Tibial nerve (tissue), 3 donors: ENCODE measurements at regions not wholly inside any gene's neighbourhood (a gene's known extent, or its start where the extent isn't known, plus 50 kb on each side); places are given as distances from the start of the nearest gene placed in this dataset.

Experiments used
- CTCF ChIP-seq, 5 experiments: fragments of 200-600 bp in 3 of 5; fragments of 450-650 bp in 2 of 5; sonication (generic) in 3 of 5; IDR thresholded peaks; one replicate each; pipeline ENCODE4 v1.5.1; 2016 to 2019; ENCODE audit warnings: antibody characterized with exemption in 5 of 5, mild to moderate bottlenecking in 3 of 5, moderate library complexity in 2 of 5
- POLR2A ChIP-seq, 2 donors: fragments of 450-650 bp; IDR thresholded peaks; one replicate each; pipeline ENCODE4 v1.6.1; 2017; ENCODE audit warnings: antibody characterized with exemption in 2 of 2, mild to moderate bottlenecking in 2 of 2, moderate library complexity in 2 of 2

DNA sequence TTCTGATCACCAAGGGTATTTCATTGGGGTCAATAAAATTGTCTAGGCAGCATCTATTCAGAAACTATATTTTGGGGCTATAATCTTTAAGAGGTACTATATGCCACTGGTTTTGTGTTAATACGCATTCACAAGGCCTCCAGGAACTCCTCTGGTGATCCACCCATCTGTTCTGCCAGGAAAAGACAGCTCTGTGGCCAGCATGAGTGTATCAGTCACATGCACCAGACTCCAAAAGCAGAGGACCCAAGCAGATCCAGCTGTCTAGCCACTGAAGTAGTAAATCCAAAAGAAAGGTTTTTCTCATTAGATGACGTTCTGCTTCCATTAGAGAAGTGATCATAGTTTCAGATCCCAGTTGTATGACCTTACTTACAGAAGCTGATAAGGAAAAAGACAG, 199.6 kb upstream of the CELF2 start:
- TF ChIP-seq CTCF (IDR thresholded peaks at IDR 0.05) (no peak), POLR2A (IDR thresholded peaks at IDR 0.05) (no peak)
